Endothelial cell of umbilical vein (primary cell): ENCODE measurements at regions not wholly inside any gene's neighbourhood (a gene's known extent, or its start where the extent isn't known, plus 50 kb on each side); places are given as distances from the start of the nearest gene placed in this dataset.
"Not testable (repeated sequence)": the region's sequence is repeated elsewhere in the genome, so short reads cannot be mapped to it uniquely, and the experiment has no call there.

Experiments
- BruUV-seq: library from RNA; stranded (reverse); fragments of 400-500 nt; replicated peaks from 2 replicates; lab custom pipeline; 2021; lab: Mats Ljungman, UMichigan
- CTCF ChIA-PET: fragments of 300-600, 350-600 bp; sonication (Branson Sonifier 250); formaldehyde crosslinking; loops from one replicate; lab custom pipeline; 2021; ENCODE audit warnings: antibody characterized with exemption, inconsistent platforms; lab: Charles Lee
- POLR2A ChIA-PET: fragments of 300-600, 350-600 bp; sonication (Branson Sonifier 250); formaldehyde crosslinking; loops from one replicate; lab custom pipeline; 2021; ENCODE audit warnings: antibody characterized with exemption, inconsistent platforms; lab: Charles Lee
- DNase-seq: peaks from one replicate; pipeline ENCODE4 v3.0.0-alpha.2; 2011; ENCODE audit warnings: low read depth, low spot score
- FAIRE-seq: peaks from 2 replicates; lab custom pipeline; 2011; peaks lifted over from hg19 to GRCh38; lab: Jason Lieb, UNC
- H2AFZ ChIP-seq: 2 replicates; pipeline ENCODE4 v1.6.0; 2012; ENCODE audit warnings: low read depth, low read length, control low read depth, inconsistent platforms
- H3K27ac ChIP-seq: 2 replicates; pipeline ENCODE4 v1.5.1; 2011; ENCODE audit warnings: low read depth, mild to moderate bottlenecking, control low read depth, low read length, moderate library complexity; ENCODE audit not compliant: insufficient read depth
- H3K27me3 ChIP-seq, 2 experiments: 2 replicates each; pipeline versions ENCODE4 v1.6.0 to v1.6.1; 2011; ENCODE audit warnings: low read length in 2 of 2, mixed read lengths in 1 of 2; ENCODE audit not compliant: control insufficient read depth in 2 of 2, insufficient read depth in 2 of 2
- H3K36me3 ChIP-seq, 2 experiments: 2 replicates in 1 of 2; 3 replicates in 1 of 2; pipeline ENCODE4 v1.5.1; 2011; ENCODE audit warnings: low read length in 2 of 2, mild to moderate bottlenecking in 1 of 2, moderate library complexity in 1 of 2; ENCODE audit not compliant: control insufficient read depth in 2 of 2, insufficient read depth in 2 of 2; ENCODE audit errors: extremely low read depth in 1 of 2
- H3K4me1 ChIP-seq: 3 replicates; pipeline ENCODE4 v1.5.1; 2011; ENCODE audit warnings: mild to moderate bottlenecking, low read length; ENCODE audit not compliant: control insufficient read depth, insufficient read depth; ENCODE audit errors: extremely low read depth
- H3K4me2 ChIP-seq: 2 replicates; pipeline ENCODE4 v1.6.1; 2011; ENCODE audit warnings: low read length, control low read depth, mixed read lengths; ENCODE audit not compliant: insufficient read depth
- H3K4me3 ChIP-seq, 3 experiments: fragments of 200-600 bp in 1 of 3; sonication (generic), shearing (Covaris generic) in 1 of 3; replicated peaks in 1 of 3; 2 replicates each; pipeline ENCODE4 v1.5.1; 2011 to 2016; ENCODE audit warnings: control low read depth in 3 of 3, low read length in 3 of 3, mild to moderate bottlenecking in 2 of 3, inconsistent platforms in 1 of 3, low read depth in 1 of 3, moderate library complexity in 1 of 3; ENCODE audit not compliant: insufficient read depth in 1 of 3
- H3K79me2 ChIP-seq: 2 replicates; pipeline ENCODE4 v1.6.0; 2012; ENCODE audit warnings: low read length, inconsistent platforms; ENCODE audit not compliant: control insufficient read depth, insufficient read depth
- H3K9ac ChIP-seq: replicated peaks from 2 replicates; pipeline ENCODE3; 2011; ENCODE audit warnings: low read length, control low read depth; ENCODE audit not compliant: insufficient read depth; ENCODE audit errors: extremely low read depth
- H3K9me1 ChIP-seq: replicated peaks from 3 replicates; pipeline ENCODE4 v1.6.0; 2011; ENCODE audit warnings: mild to moderate bottlenecking, low read length; ENCODE audit not compliant: control insufficient read depth, insufficient read depth; ENCODE audit errors: extremely low read depth
- H3K9me3 ChIP-seq: replicated peaks from 2 replicates; pipeline ENCODE4 v1.5.1; 2012; ENCODE audit warnings: low read length, inconsistent platforms; ENCODE audit not compliant: control insufficient read depth, insufficient read depth
- H4K20me1 ChIP-seq: replicated peaks from 2 replicates; pipeline ENCODE3; 2011; ENCODE audit warnings: mild to moderate bottlenecking, low read length; ENCODE audit not compliant: control insufficient read depth, insufficient read depth; ENCODE audit errors: extremely low read depth
- FOS ChIP-seq: IDR thresholded peaks from 2 replicates; pipeline ENCODE4 v1.6.1; 2011; ENCODE audit warnings: mild to moderate bottlenecking, low read length, moderate library complexity, borderline replicate concordance; ENCODE audit not compliant: insufficient read depth
- GATA2 ChIP-seq: IDR thresholded peaks from 2 replicates; pipeline ENCODE4 v1.7.0; 2011; ENCODE audit warnings: low read depth, mild to moderate bottlenecking, moderate library complexity, mixed read lengths, low read length; ENCODE audit not compliant: insufficient read length, insufficient read depth
- JUN ChIP-seq: IDR thresholded peaks from 2 replicates; pipeline ENCODE4 v1.6.1; 2011; ENCODE audit warnings: borderline replicate concordance, low read depth; ENCODE audit not compliant: insufficient read length, insufficient read depth
- POLR2AphosphoS5 ChIP-seq: IDR thresholded peaks from 2 replicates; pipeline ENCODE4 v1.6.1; 2012; ENCODE audit warnings: low read depth, mild to moderate bottlenecking, control low read depth, low read length, moderate library complexity; ENCODE audit not compliant: insufficient read depth
- dilution Hi-C: fragments of 300-500 bp; cut with MboI; formaldehyde crosslinking; loops from one replicate; pipeline ENCODE4 v1.15.0; 2019; ENCODE audit warnings: low sequenced_read_pairs; ENCODE audit not compliant: extremely low pct_ligation_motif_present
- intact Hi-C: fragments of 100-400 bp; cut with micrococcal nuclease; formaldehyde crosslinking; loops from one replicate; pipeline ENCODE4 v1.10.0; 2022

GRCh38 chr19:14283813-14284520, 78.0 kb upstream of the ADGRL1 start:
- H4K20me1 ChIP-seq, POLR2A ChIA-PET, BruUV-seq, H3K4me3 ChIP-seq, dilution Hi-C loops, H3K9me1 ChIP-seq, intact Hi-C loops, H3K79me2 ChIP-seq, H3K36me3 ChIP-seq, H3K9me3 ChIP-seq, H3K27me3 ChIP-seq: not testable (repeated sequence)
- peak; percentile 99 for FAIRE-seq
- peak; percentile 60 for TF ChIP-seq JUN
- peak; percentile 64 for TF ChIP-seq POLR2AphosphoS5
- TF ChIP-seq FOS = peak; percentile 73
- TF ChIP-seq GATA2 = peak; percentile 45
- CTCF ChIA-PET = interaction anchor here (1.1 kb wide), 1 partner anchor 83 kb away, joined by 3 read pairs; no protein-coding TSS in a partner anchor
- Histone ChIP-seq H3K4me1 (peaks cover 21% of the 10 kb centered on the region), H3K4me2 (peak overlapping the region; percentile 66), H3K27ac (peak overlapping the region; percentile 92), H2AFZ (peak overlapping the region; percentile 41), H3K9ac (peak overlapping the region; percentile 37)
- DNase-seq = peak; percentile 92

- H3K27ac ChIP-seq, H3K4me2 ChIP-seq, H2AFZ ChIP-seq, intact Hi-C loops, FAIRE-seq, DNase-seq, H3K4me1 ChIP-seq, dilution Hi-C loops, H3K9me3 ChIP-seq, H3K4me3 ChIP-seq, CTCF ChIA-PET, H3K79me2 ChIP-seq, H3K9me1 ChIP-seq, POLR2A ChIA-PET, H3K9ac ChIP-seq, H3K36me3 ChIP-seq, H4K20me1 ChIP-seq, H3K27me3 ChIP-seq, BruUV-seq: not testable (repeated sequence)
Observed at GRCh38 chr19:14279270-14279669, 73.3 kb upstream of the ADGRL1 start.
